Fibroblast of skin of right quadriceps (primary cell): ENCODE measurements at regions not wholly inside any gene's neighbourhood (a gene's known extent, or its start where the extent isn't known, plus 50 kb on each side); places are given as distances from the start of the nearest gene placed in this dataset.

Source experiments
- DNase-seq: peaks from one replicate; pipeline ENCODE4 v3.0.0-alpha.2; 2013

GRCh38 chrX:20711366-20711765 is 444.7 kb upstream of the RPS6KA3 start:
- no peak for DNase-seq

GRCh38 chrX:20693078-20693477 is 426.4 kb upstream of the RPS6KA3 start:
- peak; percentile 10 for DNase-seq

GRCh38 chrX:20686256-20686655 is 419.5 kb upstream of the RPS6KA3 start:
- no peak for DNase-seq

- DNase-seq = peak; percentile 11
These were observed 418.9 kb upstream of the RPS6KA3 start for GRCh38 chrX:20685652-20686051.

- DNase-seq = peak; percentile 78
These were observed 415.0 kb upstream of the RPS6KA3 start for GRCh38 chrX:20681683-20682082.

GRCh38 chrX:20680998-20681397 is 414.3 kb upstream of the RPS6KA3 start:
- DNase-seq = peak; percentile 89

- peak; percentile 23 for DNase-seq
These were observed 405.8 kb upstream of the RPS6KA3 start for GRCh38 chrX:20672476-20672875.

- peak; percentile 24 for DNase-seq
These were observed 405.0 kb upstream of the RPS6KA3 start for GRCh38 chrX:20671746-20672145.

- DNase-seq = no peak
These were observed 403.9 kb upstream of the RPS6KA3 start for GRCh38 chrX:20670611-20671010.

GRCh38 chrX:20668550-20668949 is 401.8 kb upstream of the RPS6KA3 start:
- no peak for DNase-seq

- DNase-seq = no peak
These were observed 399.6 kb upstream of the RPS6KA3 start for GRCh38 chrX:20666331-20666730.

- peak; percentile 59 for DNase-seq
These were observed 398.8 kb upstream of the RPS6KA3 start for GRCh38 chrX:20665481-20665880.

GRCh38 chrX:20664774-20665173 is 398.1 kb upstream of the RPS6KA3 start:
- DNase-seq = peak; percentile 12

- peak; percentile 28 for DNase-seq
These were observed 397.4 kb upstream of the RPS6KA3 start for GRCh38 chrX:20664131-20664530.

- DNase-seq = no peak
These were observed 396.6 kb upstream of the RPS6KA3 start for GRCh38 chrX:20663336-20663735.

- DNase-seq = no peak
These were observed 390.0 kb upstream of the RPS6KA3 start for GRCh38 chrX:20656721-20657120.

- no peak for DNase-seq
These were observed 387.9 kb upstream of the RPS6KA3 start for GRCh38 chrX:20654596-20655106.

GRCh38 chrX:20653070-20653469 is 386.4 kb upstream of the RPS6KA3 start:
- peak; percentile 20 for DNase-seq

- no peak for DNase-seq
These were observed 375.2 kb upstream of the RPS6KA3 start for GRCh38 chrX:20641954-20642353.

- DNase-seq = no peak
These were observed 372.4 kb upstream of the RPS6KA3 start for GRCh38 chrX:20639115-20639514.

- DNase-seq = no peak
These were observed 370.6 kb upstream of the RPS6KA3 start for GRCh38 chrX:20637351-20637750.

GRCh38 chrX:20633451-20633850 is 366.7 kb upstream of the RPS6KA3 start:
- DNase-seq = no peak

- DNase-seq = peak; percentile 47
These were observed 356.7 kb upstream of the RPS6KA3 start for GRCh38 chrX:20623448-20623847.

GRCh38 chrX:20620306-20620705 is 353.6 kb upstream of the RPS6KA3 start:
- peak; percentile 74 for DNase-seq

GRCh38 chrX:20609916-20610415 is 343.3 kb upstream of the RPS6KA3 start:
- DNase-seq = no peak
